IMR-90 (cell line): ENCODE measurements at regions not wholly inside any gene's neighbourhood (a gene's known extent, or its start where the extent isn't known, plus 50 kb on each side); places are given as distances from the start of the nearest gene placed in this dataset.

Experiments used
- ATAC-seq: fragments of 200-7000 bp; cut with Tn5 transposase; 2 replicates; pipeline ENCODE4 v1.9.1; 2020; ENCODE audit warnings: low read depth, mild to moderate bottlenecking, moderate library complexity
- BruUV-seq: library from RNA; stranded (reverse); fragments of 400-500 nt; replicated peaks from 2 replicates; lab custom pipeline; 2021; lab: Mats Ljungman, UMichigan
- CTCF ChIA-PET: fragments of 300-600 bp; formaldehyde crosslinking; extraction: SDS; loops from one replicate; lab custom pipeline; 2021; ENCODE audit warnings: antibody characterized with exemption; lab: Yijun Ruan, JAX
- POLR2A ChIA-PET: fragments of 300-600 bp; sonication (Branson Sonifier 250); formaldehyde crosslinking; loops from one replicate; lab custom pipeline; 2022; ENCODE audit warnings: antibody characterized with exemption; ENCODE audit not compliant: unreplicated experiment; lab: Charles Lee
- DNase-seq: peaks from one replicate; pipeline ENCODE4 v3.0.0; 2013
- H2AFZ ChIP-seq: replicated peaks from 2 replicates; pipeline ENCODE3; 2013; ENCODE audit warnings: low read length, mild to moderate bottlenecking; ENCODE audit not compliant: poor library complexity
- H2AK5ac ChIP-seq: 2 replicates; pipeline ENCODE4 v1.6.1; 2013; ENCODE audit warnings: low read depth, low read length, inconsistent platforms
- H2AK9ac ChIP-seq: replicated peaks from 2 replicates; pipeline ENCODE3; 2013; ENCODE audit warnings: mild to moderate bottlenecking, low read depth, low read length, moderate library complexity; ENCODE audit not compliant: poor library complexity
- H2BK120ac ChIP-seq: 2 replicates; pipeline ENCODE4 v1.6.1; 2013; ENCODE audit warnings: low read depth, low read length, inconsistent platforms
- H2BK15ac ChIP-seq: 3 replicates; pipeline ENCODE4 v1.6.1; 2013; ENCODE audit warnings: low read depth, low read length, inconsistent platforms
- H2BK20ac ChIP-seq: 2 replicates; pipeline ENCODE4 v1.6.1; 2013; ENCODE audit warnings: low read depth, mild to moderate bottlenecking, inconsistent platforms, low read length, moderate library complexity
- H2BK5ac ChIP-seq: 2 replicates; pipeline ENCODE4 v1.6.1; 2013; ENCODE audit warnings: mild to moderate bottlenecking, low read depth, low read length, inconsistent platforms; ENCODE audit not compliant: poor library complexity, severe bottlenecking
- H3K14ac ChIP-seq: replicated peaks from 2 replicates; pipeline ENCODE4 v1.6.1; 2013; ENCODE audit warnings: low read depth, low read length, inconsistent platforms
- H3K18ac ChIP-seq: 2 replicates; pipeline ENCODE4 v1.6.1; 2013; ENCODE audit warnings: low read depth, low read length, control low read depth
- H3K23ac ChIP-seq: 2 replicates; pipeline ENCODE4 v1.6.1; 2013; ENCODE audit warnings: low read depth, low read length, inconsistent platforms
- H3K27ac ChIP-seq: 2 replicates; pipeline ENCODE4 v1.5.1; 2013; ENCODE audit warnings: mild to moderate bottlenecking, control low read depth, low read length; ENCODE audit not compliant: insufficient read depth
- H3K27me3 ChIP-seq: 2 replicates; pipeline ENCODE4 v1.6.1; 2013; ENCODE audit warnings: low read length; ENCODE audit not compliant: control insufficient read depth, insufficient read depth
- H3K36me3 ChIP-seq: 2 replicates; pipeline ENCODE4 v1.6.1; 2013; ENCODE audit warnings: low read length, mixed read lengths; ENCODE audit not compliant: control insufficient read depth, insufficient read depth
- H3K4ac ChIP-seq: 2 replicates; pipeline ENCODE4 v1.6.1; 2013; ENCODE audit warnings: low read depth, low read length, inconsistent platforms
- H3K4me1 ChIP-seq: 2 replicates; pipeline ENCODE4 v1.6.1; 2013; ENCODE audit warnings: low read length, mixed read lengths; ENCODE audit not compliant: control insufficient read depth, insufficient read depth
- H3K4me2 ChIP-seq: 2 replicates; pipeline ENCODE4 v1.6.1; 2013; ENCODE audit warnings: low read depth, mild to moderate bottlenecking, control low read depth, low read length, moderate library complexity
- H3K4me3 ChIP-seq: 2 replicates; pipeline ENCODE4 v1.5.1; 2013; ENCODE audit warnings: low read depth, mild to moderate bottlenecking, control low read depth, low read length, moderate library complexity; ENCODE audit not compliant: insufficient read depth
- H3K56ac ChIP-seq: 2 replicates; pipeline ENCODE4 v1.6.1; 2013; ENCODE audit warnings: low read length, inconsistent platforms; ENCODE audit not compliant: insufficient read depth; ENCODE audit errors: extremely low read depth
- H3K79me1 ChIP-seq, 2 experiments: 2 replicates each; pipeline ENCODE4 v1.6.1; 2013; ENCODE audit warnings: low read length in 2 of 2, inconsistent platforms in 1 of 2, low read depth in 1 of 2
- H3K9ac ChIP-seq: 2 replicates; pipeline ENCODE4 v1.6.1; 2013; ENCODE audit warnings: low read depth, low read length, control low read depth
- H3K9me1 ChIP-seq: 2 replicates; pipeline ENCODE4 v1.6.1; 2013; ENCODE audit warnings: low read length, inconsistent platforms; ENCODE audit not compliant: insufficient read depth
- H3K9me3 ChIP-seq: 2 replicates; pipeline ENCODE4 v1.6.1; 2013; ENCODE audit warnings: low read length; ENCODE audit not compliant: control insufficient read depth, insufficient read depth
- H4K20me1 ChIP-seq: 2 replicates; pipeline ENCODE4 v1.6.1; 2013; ENCODE audit warnings: low read length, inconsistent platforms; ENCODE audit not compliant: insufficient read depth
- H4K5ac ChIP-seq: 2 replicates; pipeline ENCODE4 v1.6.1; 2013; ENCODE audit warnings: mild to moderate bottlenecking, low read depth, low read length, control low read depth
- H4K8ac ChIP-seq, 2 experiments: 2 replicates each; pipeline ENCODE4 v1.6.1; 2013; ENCODE audit warnings: low read depth in 2 of 2, low read length in 2 of 2, control low read depth in 1 of 2, inconsistent platforms in 1 of 2
- H4K91ac ChIP-seq: 2 replicates; pipeline ENCODE4 v1.6.1; 2013; ENCODE audit warnings: low read depth, low read length, inconsistent platforms; ENCODE audit not compliant: insufficient read depth
- MXI1 ChIP-seq: IDR thresholded peaks from 2 replicates; pipeline ENCODE4 v1.6.1; 2012; ENCODE audit warnings: low read depth, mild to moderate bottlenecking, low read length, moderate library complexity, borderline replicate concordance
- USF2 ChIP-seq: fragments of 150-350 bp; IDR thresholded peaks from 2 replicates; pipeline ENCODE4 v1.6.1; 2017; ENCODE audit warnings: mild to moderate bottlenecking, antibody characterized with exemption, low read length, low read depth
- WGBS, 2 experiments: methylation state at CpG; one replicate each; pipeline versions ENCODE4 v1.1.5 to v1.1.7; 2013; ENCODE audit warnings: missing lambda C conversion rate in 2 of 2; ENCODE audit not compliant: insufficient read length in 1 of 2; ENCODE audit errors: extremely low coverage in 2 of 2; 5-methylcytosine and 5-hydroxymethylcytosine counted together
- dilution Hi-C: fragments of 300-500 bp; cut with HindIII; formaldehyde crosslinking; loops from one replicate; pipeline ENCODE4 v1.14.3; 2018; ENCODE audit warnings: low sequenced_read_pairs; ENCODE audit not compliant: unreplicated experiment
- in situ Hi-C: fragments of 300-500 bp; cut with MboI; formaldehyde crosslinking; loops from 3 replicates; pipeline ENCODE4 v1.14.3; 2019; ENCODE audit warnings: low sequenced_read_pairs, inconsistent platforms, mixed read lengths
- intact Hi-C: fragments of 100-400 bp; cut with micrococcal nuclease; formaldehyde crosslinking; loops from 2 replicates; pipeline ENCODE4 v1.10.0; 2022

- intact Hi-C loops = no loop called here
- Histone ChIP-seq H2AK9ac (no peak overlapping the region), H4K20me1 (no peaks in the 10 kb centered on the region), H3K23ac (no peak overlapping the region), H4K5ac (no peak overlapping the region), H3K79me1 (no peaks in the 10 kb centered on the region), H4K91ac (no peak overlapping the region), H3K27ac (no peak overlapping the region), H3K4ac (no peak overlapping the region), H2AK5ac (no peak overlapping the region), H3K4me3 (no peak overlapping the region), H3K9me1 (no peaks in the 10 kb centered on the region), H2BK5ac (no peak overlapping the region), H3K9ac (no peak overlapping the region), H2AFZ (no peak overlapping the region), H3K36me3 (no peaks in the 10 kb centered on the region), H2BK15ac (no peak overlapping the region), H3K4me2 (no peak overlapping the region), H3K27me3 (no peaks in the 10 kb centered on the region), H3K14ac (no peak overlapping the region), H4K8ac (no peak overlapping the region), H3K18ac (no peak overlapping the region), H2BK120ac (no peak overlapping the region), H3K56ac (no peak overlapping the region), H3K9me3 (no peaks in the 10 kb centered on the region), H2BK20ac (no peak overlapping the region), H3K4me1 (no peaks in the 10 kb centered on the region)
- in situ Hi-C loops = no loop called here
- WGBS, 2 experiments = no CpG with 5 or more reads among the region's 3 CpGs
- BruUV-seq = no TSS peak
- dilution Hi-C loops = no loop called here
- TF ChIP-seq MXI1 (no peak), USF2 (no peak)
- ChIA-PET POLR2A (no interaction called here), CTCF (no interaction called here)
- ATAC-seq (no peak), DNase-seq (no peak)
Observed at GRCh38 chr7:96636979-96637378, 72.7 kb downstream of the SEM1 start.
